ENCODE measurements at regions not wholly inside any gene's neighbourhood (a gene's known extent, or its start where the extent isn't known, plus 50 kb on each side); places are given as distances from the start of the nearest gene placed in this dataset.

- Histone ChIP-seq H3K9me3 (ENCODE audit: insufficient read depth, low read length, severe bottlenecking) (no peaks in the 10 kb centered on the region), H3K4me3 (ENCODE audit: low read depth in 1 of 2, low read length in 2 of 2) (no peak overlapping the region), H3K36me3 (ENCODE audit: insufficient read depth, low read length) (no peaks in the 10 kb centered on the region), H2AFZ (ENCODE audit: low read depth, low read length) (no peak overlapping the region), H3K27me3 (ENCODE audit: insufficient read depth, low read length, poor library complexity) (no peaks in the 10 kb centered on the region), H4K20me1 (ENCODE audit: insufficient read depth, low read length) (no peaks in the 10 kb centered on the region), H3K4me1 (ENCODE audit: insufficient read depth, low read length) (no peaks in the 10 kb centered on the region), H3K27ac (ENCODE audit: low read length) (no peak overlapping the region), H3K4me2 (ENCODE audit: insufficient read depth, low read length) (no peak overlapping the region), H3K9ac (ENCODE audit: low read depth, low read length) (no peak overlapping the region), H3K79me2 (ENCODE audit: insufficient read depth, low read length) (no peaks in the 10 kb centered on the region)
- ATAC-seq (ENCODE audit: insufficient read depth, low read depth) (0 out of 3 replicates have a peak, but pooled peaks have one; percentile 40), DNase-seq (no peak)
- TF ChIP-seq EZH2 (IDR thresholded peaks at IDR 0.05; ENCODE audit: borderline replicate concordance, low read depth, low read length, severe bottlenecking) (no peak), CTCF (IDR thresholded peaks at IDR 0.05; ENCODE audit: borderline replicate concordance, extremely low read depth, low read length, poor library complexity, severe bottlenecking) (peak; percentile 51)
These were observed 515.0 kb upstream of the KLHL1 start for GRCh38 chr13:70623239-70623638.

- no peak overlapping the region for H3K4me2 ChIP-seq (ENCODE audit: insufficient read depth, low read length)
- no peak overlapping the region for H2AFZ ChIP-seq (ENCODE audit: low read depth, low read length)
- H4K20me1 ChIP-seq (ENCODE audit: insufficient read depth, low read length), result no peaks in the 10 kb centered on the region
- H3K27me3 ChIP-seq (ENCODE audit: insufficient read depth, low read length, poor library complexity), result no peaks in the 10 kb centered on the region
- H3K36me3 ChIP-seq (ENCODE audit: insufficient read depth, low read length), result no peaks in the 10 kb centered on the region
- H3K4me3 ChIP-seq (ENCODE audit: low read depth in 1 of 2, low read length in 2 of 2), result no peak overlapping the region
- ATAC-seq (ENCODE audit: insufficient read depth, low read depth) (no peak), DNase-seq (no peak)
- no peak for TF ChIP-seq EZH2 (IDR thresholded peaks at IDR 0.05; ENCODE audit: borderline replicate concordance, low read depth, low read length, severe bottlenecking)
- TF ChIP-seq CTCF (IDR thresholded peaks at IDR 0.05; ENCODE audit: borderline replicate concordance, extremely low read depth, low read length, poor library complexity, severe bottlenecking), result no peak
- H3K4me1 ChIP-seq (ENCODE audit: insufficient read depth, low read length), result no peaks in the 10 kb centered on the region
- H3K9ac ChIP-seq (ENCODE audit: low read depth, low read length), result no peak overlapping the region
- H3K27ac ChIP-seq (ENCODE audit: low read length), result no peak overlapping the region
- no peaks in the 10 kb centered on the region for H3K79me2 ChIP-seq (ENCODE audit: insufficient read depth, low read length)
- no peaks in the 10 kb centered on the region for H3K9me3 ChIP-seq (ENCODE audit: insufficient read depth, low read length, severe bottlenecking)
These were observed 514.5 kb upstream of the KLHL1 start for GRCh38 chr13:70622796-70623195.

GRCh38 chr13:70619936-70620335, 511.7 kb upstream of the KLHL1 start:
- no peak for TF ChIP-seq CTCF (IDR thresholded peaks at IDR 0.05; ENCODE audit: borderline replicate concordance, extremely low read depth, low read length, poor library complexity, severe bottlenecking)
- TF ChIP-seq EZH2 (IDR thresholded peaks at IDR 0.05; ENCODE audit: borderline replicate concordance, low read depth, low read length, severe bottlenecking), result no peak
- no peaks in the 10 kb centered on the region for H3K9me3 ChIP-seq (ENCODE audit: insufficient read depth, low read length, severe bottlenecking)
- H2AFZ ChIP-seq (ENCODE audit: low read depth, low read length), result no peak overlapping the region

GRCh38 chr13:70616847-70617246, 508.6 kb upstream of the KLHL1 start:
- H3K9me3 ChIP-seq (ENCODE audit: insufficient read depth, low read length, severe bottlenecking), result no peaks in the 10 kb centered on the region
- no peaks in the 10 kb centered on the region for H3K36me3 ChIP-seq (ENCODE audit: insufficient read depth, low read length)
- no peak for DNase-seq
- no peak for ATAC-seq (ENCODE audit: insufficient read depth, low read depth)
- no peaks in the 10 kb centered on the region for H4K20me1 ChIP-seq (ENCODE audit: insufficient read depth, low read length)
- H3K9ac ChIP-seq (ENCODE audit: low read depth, low read length), result no peak overlapping the region
- no peak overlapping the region for H3K4me2 ChIP-seq (ENCODE audit: insufficient read depth, low read length)
- no peaks in the 10 kb centered on the region for H3K79me2 ChIP-seq (ENCODE audit: insufficient read depth, low read length)
- no peaks in the 10 kb centered on the region for H3K27me3 ChIP-seq (ENCODE audit: insufficient read depth, low read length, poor library complexity)
- TF ChIP-seq CTCF (IDR thresholded peaks at IDR 0.05; ENCODE audit: borderline replicate concordance, extremely low read depth, low read length, poor library complexity, severe bottlenecking) (no peak), EZH2 (IDR thresholded peaks at IDR 0.05; ENCODE audit: borderline replicate concordance, low read depth, low read length, severe bottlenecking) (no peak)
- no peak overlapping the region for H3K4me3 ChIP-seq (ENCODE audit: low read depth in 1 of 2, low read length in 2 of 2)
- H2AFZ ChIP-seq (ENCODE audit: low read depth, low read length), result no peak overlapping the region
- no peak overlapping the region for H3K27ac ChIP-seq (ENCODE audit: low read length)
- no peaks in the 10 kb centered on the region for H3K4me1 ChIP-seq (ENCODE audit: insufficient read depth, low read length)

More at GRCh38 chr13:70619936-70620335, 511.7 kb upstream of the KLHL1 start:
- ATAC-seq (ENCODE audit: insufficient read depth, low read depth), result no peak
- no peak overlapping the region for H3K9ac ChIP-seq (ENCODE audit: low read depth, low read length)
- no peak overlapping the region for H3K4me3 ChIP-seq (ENCODE audit: low read depth in 1 of 2, low read length in 2 of 2)
- H3K4me2 ChIP-seq (ENCODE audit: insufficient read depth, low read length), result no peak overlapping the region
- no peaks in the 10 kb centered on the region for H3K79me2 ChIP-seq (ENCODE audit: insufficient read depth, low read length)
- H3K27ac ChIP-seq (ENCODE audit: low read length), result no peak overlapping the region
- H3K4me1 ChIP-seq (ENCODE audit: insufficient read depth, low read length), result no peaks in the 10 kb centered on the region
- H3K36me3 ChIP-seq (ENCODE audit: insufficient read depth, low read length), result no peaks in the 10 kb centered on the region
- DNase-seq, result no peak
- H3K27me3 ChIP-seq (ENCODE audit: insufficient read depth, low read length, poor library complexity), result no peaks in the 10 kb centered on the region
- no peaks in the 10 kb centered on the region for H4K20me1 ChIP-seq (ENCODE audit: insufficient read depth, low read length)

Measured in DND-41 (cell line).